Keratinocyte (primary cell): ENCODE measurements at regions not wholly inside any gene's neighbourhood (a gene's known extent, or its start where the extent isn't known, plus 50 kb on each side); places are given as distances from the start of the nearest gene placed in this dataset.

Source experiments
- DNase-seq: peaks from one replicate; pipeline ENCODE4 v3.0.0-alpha.2; 2011; ENCODE audit warnings: low read depth, missing footprints, low spot score
- FAIRE-seq: peaks from 2 replicates; lab custom pipeline; 2011; peaks lifted over from hg19 to GRCh38; lab: Jason Lieb, UNC
- H2AFZ ChIP-seq: 2 replicates; pipeline ENCODE4 v1.6.0; 2012; ENCODE audit warnings: low read length, control low read depth, inconsistent platforms; ENCODE audit not compliant: control insufficient read depth
- H3K27ac ChIP-seq: 2 replicates; pipeline ENCODE4 v1.5.1; 2011; ENCODE audit warnings: low read length; ENCODE audit not compliant: control insufficient read depth, insufficient read depth
- H3K27me3 ChIP-seq: 3 replicates; pipeline ENCODE4 v1.6.0; 2011; ENCODE audit warnings: low read length; ENCODE audit not compliant: control insufficient read depth, insufficient read depth; ENCODE audit errors: extremely low read depth
- H3K36me3 ChIP-seq, 2 experiments: 2 replicates in 1 of 2; 3 replicates in 1 of 2; pipeline ENCODE4 v1.5.1; 2011; ENCODE audit warnings: low read length in 2 of 2, mild to moderate bottlenecking in 1 of 2; ENCODE audit not compliant: control insufficient read depth in 2 of 2, insufficient read depth in 2 of 2; ENCODE audit errors: extremely low read depth in 1 of 2
- H3K4me1 ChIP-seq: 3 replicates; pipeline ENCODE4 v1.5.1; 2011; ENCODE audit warnings: low read length; ENCODE audit not compliant: control insufficient read depth, insufficient read depth; ENCODE audit errors: extremely low read depth
- H3K4me2 ChIP-seq: 3 replicates; pipeline ENCODE4 v1.6.0; 2011; ENCODE audit warnings: low read depth, low read length; ENCODE audit not compliant: control insufficient read depth, insufficient read depth; ENCODE audit errors: extremely low read depth
- H3K4me3 ChIP-seq, 3 experiments: fragments of 200-600 bp in 1 of 3; sonication (generic) in 1 of 3; 2 replicates in 2 of 3; 3 replicates in 1 of 3; pipeline ENCODE4 v1.5.1; 2011 to 2016; ENCODE audit warnings: low read length in 3 of 3, mild to moderate bottlenecking in 3 of 3, control low read depth in 2 of 3, inconsistent platforms in 1 of 3, low read depth in 1 of 3, mixed read lengths in 1 of 3, mixed run types in 1 of 3, moderate library complexity in 1 of 3; ENCODE audit not compliant: control insufficient read depth in 2 of 3, insufficient read depth in 2 of 3; ENCODE audit errors: extremely low read depth in 1 of 3
- H3K79me2 ChIP-seq: 2 replicates; pipeline ENCODE4 v1.6.0; 2012; ENCODE audit warnings: low read length; ENCODE audit not compliant: control insufficient read depth, insufficient read depth
- H3K9ac ChIP-seq: 3 replicates; pipeline ENCODE4 v1.6.0; 2011; ENCODE audit warnings: low read length; ENCODE audit not compliant: control insufficient read depth, insufficient read depth; ENCODE audit errors: extremely low read depth
- H3K9me1 ChIP-seq: 3 replicates; pipeline ENCODE4 v1.6.0; 2011; ENCODE audit warnings: low read length; ENCODE audit not compliant: control insufficient read depth, insufficient read depth; ENCODE audit errors: extremely low read depth
- H3K9me3 ChIP-seq: 2 replicates; pipeline ENCODE4 v1.5.1; 2012; ENCODE audit warnings: low read depth, low read length; ENCODE audit not compliant: control insufficient read depth
- H4K20me1 ChIP-seq: 3 replicates; pipeline ENCODE4 v1.6.0; 2011; ENCODE audit warnings: low read length; ENCODE audit not compliant: control insufficient read depth, insufficient read depth; ENCODE audit errors: extremely low read depth
- CTCF ChIP-seq, 3 experiments: IDR thresholded peaks in 1 of 3; conservative IDR thresholded peaks in 1 of 3; optimal IDR thresholded peaks in 1 of 3; 2 replicates in 2 of 3; 3 replicates in 1 of 3; pipeline versions ENCODE3 to v1.5.1; 2011; ENCODE audit warnings: low read length in 3 of 3, mild to moderate bottlenecking in 3 of 3, moderate library complexity in 2 of 3, control low read depth in 1 of 3, inconsistent platforms in 1 of 3; ENCODE audit not compliant: insufficient read depth in 2 of 3; ENCODE audit errors: extremely low read depth in 1 of 3
- EZH2 ChIP-seq: IDR thresholded peaks from one replicate; pipeline ENCODE4 v1.6.1; 2012; ENCODE audit warnings: inconsistent platforms, mild to moderate bottlenecking, low read length, moderate library complexity
- dilution Hi-C: fragments of 300-500 bp; cut with MboI; formaldehyde crosslinking; loops from one replicate; pipeline ENCODE4 v1.7.0; 2020; ENCODE audit warnings: low sequenced_read_pairs; ENCODE audit not compliant: extremely low pct_ligation_motif_present

GRCh38 chr4:27366104-27366823 lies 505.6 kb downstream of the STIM2 start:
- DNase-seq (no peak), FAIRE-seq (no peak)
- Histone ChIP-seq H3K79me2 (no peaks in the 10 kb centered on the region), H3K36me3 (no peaks in the 10 kb centered on the region), H3K4me3 (no peak overlapping the region), H3K9me1 (no peaks in the 10 kb centered on the region), H3K4me1 (no peaks in the 10 kb centered on the region), H2AFZ (no peak overlapping the region), H3K27ac (no peak overlapping the region), H4K20me1 (no peaks in the 10 kb centered on the region), H3K4me2 (no peak overlapping the region), H3K9me3 (no peaks in the 10 kb centered on the region), H3K27me3 (no peaks in the 10 kb centered on the region), H3K9ac (no peak overlapping the region)
- TF ChIP-seq CTCF (optimal IDR thresholded peaks at IDR 0.05 in 1 of 3, IDR thresholded peaks at IDR 0.05 in 1 of 3, conservative IDR thresholded peaks at IDR 0.05 in 1 of 3; ENCODE audit: extremely low read depth in 1 of 3, insufficient read depth in 2 of 3, low read length in 3 of 3) (no peak), EZH2 (no peak)
- dilution Hi-C loops, result no loop called here

GRCh38 chr4:27368781-27369180 lies 508.1 kb downstream of the STIM2 start:
- no peak overlapping the region for H2AFZ ChIP-seq
- no peak overlapping the region for H3K4me2 ChIP-seq
- H3K27me3 ChIP-seq, result no peaks in the 10 kb centered on the region
- no peaks in the 10 kb centered on the region for H3K9me1 ChIP-seq
- H3K9me3 ChIP-seq, result no peaks in the 10 kb centered on the region
- no peaks in the 10 kb centered on the region for H4K20me1 ChIP-seq
- H3K36me3 ChIP-seq, result no peaks in the 10 kb centered on the region
- DNase-seq (no peak), FAIRE-seq (no peak)
- H3K4me1 ChIP-seq, result no peaks in the 10 kb centered on the region
- no peak overlapping the region for H3K27ac ChIP-seq
- no peak for TF ChIP-seq EZH2
- TF ChIP-seq CTCF (optimal IDR thresholded peaks at IDR 0.05 in 1 of 3, IDR thresholded peaks at IDR 0.05 in 1 of 3, conservative IDR thresholded peaks at IDR 0.05 in 1 of 3; ENCODE audit: extremely low read depth in 1 of 3, insufficient read depth in 2 of 3, low read length in 3 of 3), result no peak
- H3K4me3 ChIP-seq, result no peak overlapping the region
- dilution Hi-C loops, result no loop called here
- no peaks in the 10 kb centered on the region for H3K79me2 ChIP-seq
- H3K9ac ChIP-seq, result no peak overlapping the region
